GM19397 (cell line): ENCODE measurements at regions not wholly inside any gene's neighbourhood (a gene's known extent, or its start where the extent isn't known, plus 50 kb on each side); places are given as distances from the start of the nearest gene placed in this dataset.

ENCODE experiments used
- ATAC-seq: cut with Tn5 transposase; IDR thresholded peaks from one replicate; pipeline ENCODE4 v1.9.1; 2021; ENCODE audit warnings: mild to moderate bottlenecking, moderate library complexity; ENCODE audit not compliant: unreplicated experiment

DNA sequence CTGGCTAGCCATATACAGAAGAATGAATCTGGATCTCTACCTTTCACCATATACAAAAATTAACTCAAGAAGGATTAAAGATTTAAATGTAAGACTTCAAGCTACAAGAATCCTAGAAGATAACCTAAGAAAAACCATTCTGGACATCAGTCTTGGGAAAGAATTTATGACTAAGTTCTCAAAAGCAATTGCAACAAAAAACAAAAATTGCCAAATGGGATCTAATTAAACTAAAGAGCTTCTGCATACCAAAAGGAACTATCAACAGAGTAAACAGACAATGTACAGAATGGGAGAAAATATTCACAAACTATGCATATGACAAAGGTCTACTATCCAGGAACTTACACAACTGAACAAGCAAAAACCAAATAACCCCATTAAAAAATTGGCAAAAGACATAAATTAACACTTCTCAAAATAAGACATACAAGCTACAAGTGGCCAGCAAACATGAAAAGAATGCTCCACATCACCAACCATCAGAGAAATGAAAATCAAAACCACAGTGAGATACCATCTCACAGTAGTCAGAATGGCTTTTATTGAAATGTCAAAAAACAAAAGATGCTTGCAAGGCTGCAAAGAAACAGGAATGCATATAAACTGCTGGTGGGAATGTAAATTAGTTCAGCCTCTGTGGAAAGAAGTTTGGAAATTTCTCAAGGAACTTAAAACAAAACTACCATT is 66.8 kb upstream of the RSPO3 start:
- no peak for ATAC-seq

DNA sequence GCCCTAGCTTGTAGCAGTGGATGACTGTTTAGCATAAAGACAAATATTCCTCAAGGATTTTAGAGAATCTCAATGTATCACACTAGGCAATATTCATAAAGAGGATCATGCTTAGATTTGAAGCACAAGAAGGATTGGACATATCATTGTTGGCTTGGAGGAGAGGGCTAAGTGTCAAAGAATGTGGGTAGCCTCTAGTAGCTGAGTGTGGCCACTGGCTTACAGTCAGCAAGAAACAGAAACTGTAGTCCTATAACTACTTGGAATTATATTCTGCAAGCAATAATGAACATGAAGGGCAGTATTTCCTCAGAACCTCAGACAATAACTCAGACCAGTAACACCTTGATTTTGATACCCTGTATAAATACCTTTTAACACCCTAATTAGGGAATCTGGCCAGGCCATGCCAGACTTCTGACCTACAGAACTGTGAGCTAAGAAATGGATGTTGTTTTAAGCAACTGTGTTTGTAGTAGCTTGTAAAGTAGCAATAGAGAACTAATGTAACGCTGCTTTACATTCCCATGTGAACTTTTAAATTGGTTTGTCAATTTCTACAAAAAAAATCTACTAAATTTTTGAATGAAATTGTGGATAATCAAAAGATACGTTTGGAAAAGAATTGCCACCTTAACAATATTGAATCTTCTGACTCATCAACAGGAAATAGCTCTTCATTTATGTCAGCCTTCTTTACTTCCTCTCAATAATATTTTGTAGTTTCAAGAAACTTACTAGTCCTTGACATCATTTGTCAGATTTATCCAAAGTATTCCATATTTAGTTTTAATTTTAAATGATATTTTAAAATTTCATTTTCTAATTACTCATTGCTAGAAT is 65.2 kb upstream of the RSPO3 start:
- no peak for ATAC-seq

DNA sequence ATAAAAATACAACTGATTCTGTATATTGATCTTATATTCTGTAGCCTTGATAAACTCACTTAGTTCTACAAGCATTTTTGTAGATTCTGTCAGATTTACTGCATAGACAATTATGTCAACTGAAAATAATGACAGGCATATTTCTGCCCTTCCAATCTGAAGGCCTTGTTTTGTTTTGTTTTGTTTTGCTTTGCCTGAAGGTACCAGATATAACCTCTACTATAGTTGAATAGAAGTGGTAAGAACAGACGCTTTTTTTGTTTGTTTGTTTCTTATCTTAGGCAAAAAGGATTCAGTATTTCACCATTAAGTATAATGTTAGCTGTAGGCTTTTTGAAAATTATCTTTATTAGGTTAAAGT is 64.6 kb upstream of the RSPO3 start:
- no peak for ATAC-seq

DNA sequence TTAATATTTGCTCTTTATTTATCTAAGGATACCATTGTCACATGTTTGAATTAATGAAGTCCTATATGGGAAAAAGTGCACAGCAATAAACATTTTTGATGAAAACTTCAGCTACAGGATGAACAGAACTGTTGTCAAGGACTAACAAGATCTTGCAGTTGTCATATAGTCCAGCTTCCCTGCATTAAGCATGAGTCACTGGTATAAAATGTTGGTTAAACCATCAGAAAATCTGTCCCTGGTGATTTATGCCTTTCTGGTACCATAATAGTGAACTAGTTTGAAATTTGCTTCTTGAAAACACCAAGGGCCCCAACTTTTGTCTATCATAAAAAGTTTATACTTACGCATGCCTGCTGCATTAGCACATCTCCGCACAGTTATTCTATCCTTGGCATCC is 60.4 kb upstream of the RSPO3 start:
- ATAC-seq, result no peak

DNA sequence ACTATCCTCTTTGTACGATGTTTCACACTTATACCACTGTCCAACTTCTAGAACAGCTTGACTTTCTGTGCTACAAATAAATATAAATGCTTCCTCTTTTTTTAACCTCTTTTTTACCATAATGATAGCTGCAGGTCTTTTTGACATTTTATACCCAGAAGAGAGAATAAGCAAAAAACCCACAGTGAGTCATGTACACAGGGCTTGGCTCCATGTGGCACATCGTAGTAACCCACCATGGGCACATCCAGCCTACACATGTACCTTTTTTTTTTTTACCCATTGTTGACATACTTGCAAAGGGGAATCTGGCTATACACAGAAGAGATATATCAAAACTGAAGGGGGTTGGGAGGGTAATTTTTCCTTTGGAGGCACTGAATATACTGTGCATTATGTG is 59.5 kb upstream of the RSPO3 start:
- ATAC-seq, result no peak
